ENCODE measurements at regions not wholly inside any gene's neighbourhood (a gene's known extent, or its start where the extent isn't known, plus 50 kb on each side); places are given as distances from the start of the nearest gene placed in this dataset.
"Not testable (repeated sequence)": the region's sequence is repeated elsewhere in the genome, so short reads cannot be mapped to it uniquely, and the experiment has no call there.

GRCh38 chr7:115789901-115790300, 240.7 kb downstream of the TFEC start:
- DNase-seq, result no peak

GRCh38 chr7:115789473-115789872, 241.1 kb downstream of the TFEC start:
- not testable (repeated sequence) for DNase-seq

GRCh38 chr7:115782696-115783490, 247.7 kb downstream of the TFEC start:
- no peak for DNase-seq

- DNase-seq, result no peak
Observed at GRCh38 chr7:115779561-115779960, 251.0 kb downstream of the TFEC start.

- no peak for DNase-seq
Observed at GRCh38 chr7:115775981-115776380, 254.6 kb downstream of the TFEC start.

GRCh38 chr7:115763347-115763746, 267.2 kb downstream of the TFEC start:
- no peak for DNase-seq

GRCh38 chr7:115758025-115758424, 272.5 kb downstream of the TFEC start:
- DNase-seq, result no peak

- no peak for DNase-seq
Observed at GRCh38 chr7:115754226-115754625, 276.3 kb downstream of the TFEC start.

- no peak for DNase-seq
Observed at GRCh38 chr7:115749924-115750323, 280.6 kb downstream of the TFEC start.

GRCh38 chr7:115748123-115748738, 282.3 kb downstream of the TFEC start:
- DNase-seq, result peak; percentile 22

- no peak for DNase-seq
Observed at GRCh38 chr7:115747174-115747573, 283.4 kb downstream of the TFEC start.

- no peak for DNase-seq
Observed at GRCh38 chr7:115740043-115740442, 290.5 kb downstream of the TFEC start.

GRCh38 chr7:115734641-115735040, 295.9 kb downstream of the TFEC start:
- DNase-seq, result no peak

GRCh38 chr7:115731796-115732471, 298.6 kb downstream of the TFEC start:
- DNase-seq, result no peak

GRCh38 chr7:115728518-115728917, 302.0 kb downstream of the TFEC start:
- no peak for DNase-seq

GRCh38 chr7:115724400-115725056, 306.0 kb downstream of the TFEC start:
- no peak for DNase-seq

GRCh38 chr7:115722302-115722977, 308.1 kb downstream of the TFEC start:
- DNase-seq, result peak; percentile 6

- no peak for DNase-seq
Observed at GRCh38 chr7:115721293-115722217, 309.0 kb downstream of the TFEC start.

- no peak for DNase-seq
Observed at GRCh38 chr7:115719963-115720362, 310.6 kb downstream of the TFEC start.

- no peak for DNase-seq
Observed at GRCh38 chr7:115709664-115710063, 320.9 kb downstream of the TFEC start.

- DNase-seq, result no peak
Observed at GRCh38 chr7:115708013-115708341, 322.6 kb downstream of the TFEC start.

Measured in CD4-positive, alpha-beta T cell treated with Interleukin-21 for 1 hour (primary cell).